Esophagus mucosa (tissue), 1 donor: ENCODE measurements at regions not wholly inside any gene's neighbourhood (a gene's known extent, or its start where the extent isn't known, plus 50 kb on each side); places are given as distances from the start of the nearest gene placed in this dataset.
"Not testable (repeated sequence)": the region's sequence is repeated elsewhere in the genome, so short reads cannot be mapped to it uniquely, and the experiment has no call there.

Source experiments
- ATAC-seq: fragments of 200-7000 bp; cut with Tn5 transposase; one replicate; pipeline ENCODE4 v1.9.1; 2020
- donor health status: DM: yes; HTN: yes; CAD: no.

- ATAC-seq: peak; percentile 41
These were observed 607.1 kb upstream of the DIPK2B start for GRCh38 chrX:45807572-45808425.

DNA sequence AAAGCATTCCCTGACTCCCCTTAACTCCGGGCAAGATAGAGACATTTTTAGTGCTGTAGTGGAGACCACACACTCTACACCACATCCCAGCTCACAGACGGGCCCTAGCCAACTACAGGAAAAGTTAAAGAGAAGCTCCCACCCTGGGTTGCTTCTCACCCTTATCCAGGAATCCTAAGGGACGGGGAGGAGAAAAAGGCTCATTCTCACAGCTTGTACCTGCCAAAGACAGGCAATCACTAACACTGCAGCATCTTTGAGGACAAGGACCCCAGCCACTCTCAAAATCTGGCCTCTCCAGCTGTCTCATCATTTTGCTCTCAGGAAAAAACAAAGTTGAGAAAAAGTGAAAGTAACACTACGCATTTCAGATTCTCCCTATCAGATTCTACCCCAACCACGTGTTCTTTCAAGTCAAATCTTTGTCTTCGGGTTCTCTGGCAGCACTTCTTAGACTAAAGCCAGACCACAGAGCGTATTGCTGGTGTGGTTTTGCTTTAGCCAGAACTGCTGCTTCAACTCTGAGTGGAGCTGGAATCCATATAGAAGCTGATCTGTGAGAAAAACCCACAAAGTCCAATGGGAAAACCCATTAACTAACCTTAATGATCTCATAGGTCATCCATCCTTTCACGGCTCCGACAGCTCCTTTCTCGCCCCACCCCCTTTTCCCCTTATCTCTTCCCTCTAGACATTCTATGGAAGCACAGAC, 605.9 kb upstream of the DIPK2B start:
- ATAC-seq: no peak

GRCh38 chrX:45804276-45804675, 603.6 kb upstream of the DIPK2B start:
- ATAC-seq: no peak

GRCh38 chrX:45803383-45803921, 602.8 kb upstream of the DIPK2B start:
- ATAC-seq: peak; percentile 37

GRCh38 chrX:45801554-45801953, 600.9 kb upstream of the DIPK2B start:
- ATAC-seq: no peak

DNA sequence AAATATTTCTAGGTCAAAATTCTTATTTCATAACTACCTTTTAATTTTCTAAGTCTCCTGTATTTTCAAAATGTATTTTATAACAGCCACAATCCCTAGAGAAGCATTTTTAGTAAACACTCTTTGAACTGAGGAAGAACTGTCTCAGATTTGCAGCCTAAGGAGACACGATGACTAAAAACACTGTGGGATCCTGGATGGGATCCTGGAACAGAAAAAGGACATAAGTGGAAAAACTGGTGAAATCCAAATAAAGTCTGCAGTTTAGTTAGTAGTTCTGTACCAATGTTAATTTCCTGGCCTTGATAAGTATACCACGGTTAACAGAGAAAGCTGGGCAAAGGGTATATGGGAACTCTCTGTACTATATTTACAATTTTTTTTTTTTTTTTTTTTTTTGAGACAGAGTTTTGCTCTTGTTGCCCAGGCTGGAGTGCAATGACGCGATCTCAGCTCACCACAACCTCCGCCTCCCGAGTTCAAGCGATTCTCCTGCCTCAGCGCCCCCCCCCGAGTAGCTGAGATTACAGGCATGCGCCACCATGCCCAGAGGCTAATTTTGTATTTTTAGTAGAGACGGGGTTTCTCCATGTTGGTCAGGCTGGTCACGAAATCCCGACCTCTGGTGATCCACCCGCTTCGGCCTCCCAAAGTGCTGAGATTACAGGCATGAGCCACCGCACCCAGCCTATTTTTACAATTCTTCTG, 600.2 kb upstream of the DIPK2B start:
- ATAC-seq: not testable (repeated sequence)

- no peak for ATAC-seq
These were observed 598.9 kb upstream of the DIPK2B start for GRCh38 chrX:45799576-45799975.

DNA sequence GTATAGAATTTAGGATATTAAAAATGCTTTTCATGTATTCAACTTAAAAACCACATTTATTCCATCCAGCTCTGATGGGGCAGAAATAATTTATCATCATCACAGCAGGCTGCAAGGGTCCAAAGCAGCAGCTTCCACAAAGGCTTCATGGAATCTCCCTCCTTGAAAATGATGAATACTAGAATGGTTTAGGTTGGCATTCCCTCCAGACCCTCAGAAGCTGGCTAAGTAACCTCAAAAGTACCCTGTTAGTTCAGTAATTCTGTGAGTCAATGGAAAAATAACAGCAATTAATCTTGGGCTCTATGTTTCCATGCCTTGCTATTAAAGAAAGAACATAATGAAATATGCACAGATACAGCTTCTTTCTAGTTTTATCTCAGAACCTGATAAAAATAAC, 594.9 kb upstream of the DIPK2B start:
- ATAC-seq: no peak

DNA sequence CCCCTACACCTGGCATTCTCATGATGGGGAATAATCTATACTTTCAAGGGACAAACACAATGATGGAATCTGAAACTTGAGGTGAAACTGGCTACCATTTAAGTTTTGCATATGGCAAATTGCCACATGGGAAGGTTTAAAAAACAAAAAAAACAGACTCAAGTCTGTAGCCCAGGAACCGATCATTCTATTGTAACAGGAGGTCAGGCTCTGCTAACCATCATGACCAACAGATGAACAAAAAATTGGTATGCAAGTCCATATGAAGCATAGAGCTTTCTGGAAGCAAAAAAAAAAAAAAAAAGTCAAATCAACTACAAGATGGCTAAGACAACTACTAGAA, 594.3 kb upstream of the DIPK2B start:
- ATAC-seq: no peak

- ATAC-seq: no peak
These were observed 593.8 kb upstream of the DIPK2B start for GRCh38 chrX:45794323-45794994.

DNA sequence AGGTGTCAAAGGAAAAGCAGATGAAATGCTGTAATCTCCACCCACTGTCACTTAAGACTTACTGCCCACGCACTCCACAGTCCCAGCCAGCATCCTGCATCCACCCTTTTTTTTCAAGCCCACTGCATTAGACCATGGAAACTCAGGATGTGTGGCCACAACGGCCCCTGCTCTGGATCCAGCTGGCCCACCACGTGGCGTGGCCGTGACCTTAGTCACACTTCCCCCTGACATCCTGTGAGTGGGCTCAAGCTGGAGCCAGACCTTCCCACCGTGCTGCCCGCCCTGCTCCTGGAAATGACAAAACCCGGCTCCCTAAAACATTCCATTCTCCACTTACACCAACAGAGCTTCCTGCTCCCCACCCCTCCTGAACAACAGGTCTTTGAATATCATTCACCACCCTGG, 588.3 kb upstream of the DIPK2B start:
- peak; percentile 59 for ATAC-seq

DNA sequence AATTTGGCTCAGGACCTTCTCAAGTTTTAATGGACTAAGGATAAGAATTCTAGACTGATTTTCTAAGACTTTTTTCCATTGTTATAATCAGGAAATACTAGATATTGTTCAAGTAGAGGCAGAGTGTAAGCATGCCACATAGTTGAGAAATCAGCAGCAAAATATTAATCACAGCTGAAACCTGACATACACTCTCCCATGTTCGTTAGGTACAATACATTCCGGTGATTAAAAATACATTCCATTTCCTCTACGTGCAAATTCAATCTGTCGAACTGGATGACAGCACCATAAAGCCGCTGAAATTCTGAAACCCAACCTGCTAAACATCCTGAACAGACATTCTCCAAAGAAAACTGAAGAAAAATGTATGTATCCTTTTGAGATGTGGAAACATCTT, 587.6 kb upstream of the DIPK2B start:
- ATAC-seq: peak; percentile 88

DNA sequence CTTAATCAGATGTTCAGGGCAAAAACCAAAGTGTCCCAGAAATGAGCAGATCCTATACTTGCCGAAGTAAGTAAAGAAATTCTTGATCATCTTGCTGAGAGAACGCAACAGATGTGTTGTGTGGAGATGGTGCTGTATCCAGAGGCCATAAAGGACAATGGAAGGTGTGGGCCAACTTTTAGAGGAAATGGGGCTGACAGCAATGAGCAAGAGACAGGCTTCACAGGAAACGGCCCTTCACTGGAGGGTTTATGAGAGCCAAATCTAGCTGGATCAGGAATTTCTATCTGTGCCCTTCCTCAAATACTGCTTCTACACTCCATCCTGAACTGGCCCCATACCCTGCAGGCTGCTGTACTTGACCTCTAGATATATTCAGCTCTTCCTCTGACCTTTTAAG, 583.9 kb upstream of the DIPK2B start:
- ATAC-seq: no peak

GRCh38 chrX:45783002-45783401, 582.3 kb upstream of the DIPK2B start:
- peak; percentile 19 for ATAC-seq

DNA sequence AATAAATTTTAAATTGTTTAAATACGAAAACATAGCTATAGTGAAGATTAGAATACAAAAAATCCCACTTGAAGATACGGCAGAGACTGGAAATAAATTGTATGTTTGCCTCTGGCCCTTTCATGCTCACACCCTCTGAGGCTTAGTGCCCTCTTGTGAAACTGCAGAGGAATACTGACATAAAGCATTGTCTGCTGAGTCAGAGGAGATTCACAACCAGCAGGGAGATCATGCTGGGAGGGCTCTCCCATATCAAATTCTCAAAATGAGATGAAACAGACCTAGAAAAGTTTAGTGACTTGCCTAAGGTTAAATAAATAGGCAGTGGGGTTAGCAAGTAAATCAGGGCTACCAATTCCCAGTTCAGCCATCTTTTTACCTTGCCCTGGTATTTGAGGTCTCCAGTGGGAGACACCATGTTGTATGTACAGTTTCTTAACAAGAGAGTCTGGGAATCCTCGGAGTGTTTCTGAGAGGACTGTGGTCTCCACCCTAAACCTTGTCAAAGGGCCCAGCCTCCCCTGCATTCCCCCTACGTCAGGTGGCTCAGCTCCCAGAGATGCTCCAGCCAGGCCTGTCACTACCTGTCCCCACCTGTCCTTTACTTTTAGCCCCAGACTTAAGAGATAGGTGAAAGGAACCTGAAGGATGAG, 581.4 kb upstream of the DIPK2B start:
- ATAC-seq: peak; percentile 66

- no peak for ATAC-seq
These were observed 577.9 kb upstream of the DIPK2B start for GRCh38 chrX:45778616-45779015.

DNA sequence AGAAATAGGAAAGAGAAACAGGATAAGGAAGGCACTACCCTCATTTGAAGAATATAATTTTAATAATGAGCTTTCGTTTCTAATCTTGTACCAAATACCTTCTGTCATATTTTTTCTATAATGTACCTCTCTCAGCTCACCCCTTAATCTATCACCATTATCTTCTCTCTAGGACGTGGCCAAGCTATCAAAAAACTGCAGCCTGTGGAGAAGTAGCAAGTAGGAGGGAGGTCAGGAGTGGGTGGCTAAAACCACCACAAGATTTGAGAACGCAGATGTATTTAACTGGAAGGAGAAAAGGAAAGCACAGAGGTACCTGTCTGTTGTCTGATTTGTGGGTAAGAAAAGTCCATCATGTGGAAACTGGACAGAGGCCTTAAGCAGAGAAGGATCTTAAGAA, 576.7 kb upstream of the DIPK2B start:
- no peak for ATAC-seq

GRCh38 chrX:45775468-45775867, 574.8 kb upstream of the DIPK2B start:
- no peak for ATAC-seq

- peak; percentile 43 for ATAC-seq
These were observed 574.3 kb upstream of the DIPK2B start for GRCh38 chrX:45774961-45775360.

- no peak for ATAC-seq
These were observed 572.9 kb upstream of the DIPK2B start for GRCh38 chrX:45773572-45773971.

- peak; percentile 34 for ATAC-seq
These were observed 571.1 kb upstream of the DIPK2B start for GRCh38 chrX:45771560-45772340.
